MG63 (cell line): ENCODE measurements at regions not wholly inside any gene's neighbourhood (a gene's known extent, or its start where the extent isn't known, plus 50 kb on each side); places are given as distances from the start of the nearest gene placed in this dataset.
"Not testable (repeated sequence)": the region's sequence is repeated elsewhere in the genome, so short reads cannot be mapped to it uniquely, and the experiment has no call there.

Experiments used
- DNase-seq: peaks from one replicate; pipeline ENCODE4 v3.0.0-alpha.2; 2020
- H3K27me3 ChIP-seq: fragments of 250-450 bp; sonication (Bioruptor Pico); 2 replicates; pipeline ENCODE4 v1.5.1; 2020; ENCODE audit warnings: mild to moderate bottlenecking, moderate library complexity
- H3K36me3 ChIP-seq: fragments of 250-450 bp; sonication (Bioruptor Pico); 2 replicates; pipeline ENCODE4 v1.5.1; 2020; ENCODE audit warnings: mild to moderate bottlenecking, moderate library complexity
- H3K4me3 ChIP-seq: fragments of 250-450 bp; sonication (Bioruptor Pico); 2 replicates; pipeline ENCODE4 v1.5.1; 2020; ENCODE audit warnings: mild to moderate bottlenecking, moderate library complexity
- H3K9me3 ChIP-seq: fragments of 250-450 bp; sonication (Bioruptor Pico); 2 replicates; pipeline ENCODE4 v1.5.1; 2020; ENCODE audit warnings: mild to moderate bottlenecking, moderate library complexity

DNA sequence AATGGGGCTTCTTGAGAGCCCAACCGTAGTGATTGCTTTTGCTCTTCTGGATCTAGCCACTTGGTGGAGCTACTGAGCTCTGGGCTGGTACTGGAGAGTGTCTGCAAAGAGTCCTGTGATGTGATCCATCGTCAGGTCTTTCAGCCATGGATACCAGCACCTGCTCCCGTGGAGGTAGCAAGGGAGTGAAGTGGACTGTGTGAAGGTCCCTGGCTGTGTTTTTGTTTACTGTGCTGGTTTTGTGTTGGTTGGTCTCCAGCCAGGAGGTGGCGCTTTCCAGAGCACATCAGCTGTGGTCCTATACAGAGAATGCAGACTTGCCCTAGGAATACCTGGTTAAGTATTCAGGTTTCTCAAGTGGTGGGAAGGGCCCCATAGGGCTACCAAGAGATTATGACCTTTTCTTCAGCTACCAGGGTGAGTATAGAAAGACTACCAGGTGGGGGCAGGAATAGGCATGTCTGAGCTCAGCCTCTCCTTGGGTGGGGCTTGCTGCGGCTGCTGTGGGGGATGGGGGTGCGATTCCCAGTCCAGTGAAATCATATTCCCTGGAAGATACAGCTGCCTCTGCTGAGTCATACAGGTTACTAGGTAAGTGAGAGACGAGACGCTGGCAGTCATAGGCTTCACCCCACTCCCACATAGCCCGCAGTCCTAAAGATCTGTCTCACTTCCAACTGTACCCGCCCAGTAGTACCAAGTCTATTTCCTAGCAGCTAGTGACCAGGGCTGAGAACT, 733.7 kb downstream of the ZNF385D start:
- H3K27me3 ChIP-seq: no peaks in the 10 kb centered on the region
- no peak for DNase-seq
- H3K4me3 ChIP-seq: no peak overlapping the region
- no peaks in the 10 kb centered on the region for H3K9me3 ChIP-seq
- H3K36me3 ChIP-seq: no peaks in the 10 kb centered on the region

DNA sequence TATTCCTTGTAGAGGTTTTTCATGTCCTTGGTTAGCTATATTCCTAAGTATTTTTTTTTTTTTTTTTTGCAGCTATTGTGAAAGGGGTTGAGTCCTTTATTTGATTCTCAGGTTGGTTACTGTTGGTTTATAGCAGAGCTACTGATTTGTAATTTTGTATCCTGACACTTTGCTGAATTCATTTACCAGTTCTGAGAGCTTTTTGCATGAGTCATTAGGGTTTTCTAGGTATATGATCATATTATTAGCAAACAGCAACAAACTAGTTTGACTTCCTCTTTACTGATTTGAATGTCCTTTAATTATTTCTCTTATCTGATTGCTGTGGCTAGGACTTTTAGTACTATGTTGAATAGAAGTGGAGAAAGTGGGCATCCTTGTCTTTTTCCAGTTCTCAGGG, 737.4 kb downstream of the ZNF385D start:
- DNase-seq: no peak
- Histone ChIP-seq H3K27me3 (no peaks in the 10 kb centered on the region), H3K9me3 (no peaks in the 10 kb centered on the region), H3K4me3 (no peak overlapping the region), H3K36me3 (no peaks in the 10 kb centered on the region)

DNA sequence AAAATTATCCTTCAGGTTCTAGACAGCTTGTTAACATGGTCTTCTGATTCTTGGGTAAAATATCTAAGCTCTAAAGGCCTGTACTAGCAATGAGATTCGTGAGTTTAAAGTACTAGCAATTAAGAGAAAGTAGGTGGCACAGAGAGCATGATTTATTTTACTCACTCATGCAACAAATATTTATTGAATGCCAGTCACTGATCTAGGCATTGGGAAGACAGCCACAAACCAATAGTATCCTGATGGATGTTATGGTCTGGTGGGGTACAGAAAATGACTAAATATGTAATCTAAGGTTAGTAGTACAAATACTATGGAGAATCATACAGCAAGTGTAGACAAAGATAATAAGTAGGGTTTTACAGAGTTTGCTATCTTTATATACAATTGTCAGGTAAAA, 751.3 kb downstream of the ZNF385D start:
- no peaks in the 10 kb centered on the region for H3K36me3 ChIP-seq
- H3K9me3 ChIP-seq: no peaks in the 10 kb centered on the region
- no peak for DNase-seq
- H3K27me3 ChIP-seq: no peaks in the 10 kb centered on the region
- no peak overlapping the region for H3K4me3 ChIP-seq

DNA sequence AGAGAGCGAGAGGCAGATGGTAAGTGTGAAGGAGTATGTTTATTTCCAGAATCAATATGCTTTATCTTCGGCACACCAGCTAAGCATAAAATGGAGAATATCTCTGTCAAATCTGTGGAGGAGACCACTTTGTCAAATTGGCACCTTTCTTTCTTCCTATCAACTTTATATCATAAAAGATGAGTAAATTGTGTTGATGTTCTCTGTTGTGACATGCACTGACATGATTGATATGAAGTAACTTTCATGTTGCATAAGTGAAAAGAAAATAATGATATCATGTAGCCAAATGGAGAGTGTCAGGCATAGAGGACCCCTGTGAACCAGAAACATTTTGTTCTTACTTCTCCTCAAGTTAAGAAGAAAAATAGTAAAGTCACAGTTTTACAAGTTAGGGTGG, 753.8 kb downstream of the ZNF385D start:
- Histone ChIP-seq H3K4me3 (no peak overlapping the region), H3K9me3 (no peaks in the 10 kb centered on the region), H3K27me3 (no peaks in the 10 kb centered on the region), H3K36me3 (no peaks in the 10 kb centered on the region)
- no peak for DNase-seq

DNA sequence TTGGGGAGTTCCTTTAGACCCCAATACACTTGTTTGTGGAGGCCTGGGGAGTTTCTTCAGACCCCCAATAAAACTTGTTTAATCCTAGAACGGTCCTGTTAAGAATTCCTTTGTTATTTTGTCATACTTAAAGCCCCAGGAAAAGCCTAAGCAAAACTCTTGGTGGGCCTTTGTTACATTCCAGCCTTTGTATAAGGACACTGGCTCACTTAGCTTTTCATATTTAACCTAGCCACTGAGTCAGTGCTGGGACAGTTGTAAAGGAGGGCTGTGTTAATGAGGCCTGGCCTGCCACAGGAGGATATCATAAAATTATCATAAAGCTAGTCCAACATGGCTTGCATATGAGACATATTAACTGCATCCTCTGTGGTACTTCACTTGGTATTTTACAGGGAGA, 760.1 kb downstream of the ZNF385D start:
- no peak for DNase-seq
- no peaks in the 10 kb centered on the region for H3K36me3 ChIP-seq
- H3K9me3 ChIP-seq: no peaks in the 10 kb centered on the region
- no peak overlapping the region for H3K4me3 ChIP-seq
- H3K27me3 ChIP-seq: no peaks in the 10 kb centered on the region

DNA sequence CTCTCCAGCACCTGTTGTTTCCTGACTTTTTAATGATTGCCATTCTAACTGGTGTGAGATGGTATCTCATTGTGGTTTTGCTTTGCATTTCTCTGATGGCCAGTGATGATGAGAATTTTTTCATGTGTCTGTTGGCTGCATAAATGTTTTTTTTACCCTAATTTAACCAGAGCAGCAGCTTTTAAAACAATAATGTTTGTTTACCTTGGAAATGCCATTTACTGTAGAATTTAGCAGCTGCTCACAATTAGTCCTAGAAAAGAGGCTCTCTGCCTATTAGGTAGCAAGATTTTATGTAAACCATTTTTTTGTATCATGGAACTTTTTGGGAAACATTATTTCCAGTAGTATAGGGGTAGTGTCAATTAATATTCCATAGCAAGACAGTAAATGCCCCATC, 761.4 kb downstream of the ZNF385D start:
- not testable (repeated sequence) for DNase-seq, H3K4me3 ChIP-seq, H3K9me3 ChIP-seq, H3K36me3 ChIP-seq, H3K27me3 ChIP-seq

DNA sequence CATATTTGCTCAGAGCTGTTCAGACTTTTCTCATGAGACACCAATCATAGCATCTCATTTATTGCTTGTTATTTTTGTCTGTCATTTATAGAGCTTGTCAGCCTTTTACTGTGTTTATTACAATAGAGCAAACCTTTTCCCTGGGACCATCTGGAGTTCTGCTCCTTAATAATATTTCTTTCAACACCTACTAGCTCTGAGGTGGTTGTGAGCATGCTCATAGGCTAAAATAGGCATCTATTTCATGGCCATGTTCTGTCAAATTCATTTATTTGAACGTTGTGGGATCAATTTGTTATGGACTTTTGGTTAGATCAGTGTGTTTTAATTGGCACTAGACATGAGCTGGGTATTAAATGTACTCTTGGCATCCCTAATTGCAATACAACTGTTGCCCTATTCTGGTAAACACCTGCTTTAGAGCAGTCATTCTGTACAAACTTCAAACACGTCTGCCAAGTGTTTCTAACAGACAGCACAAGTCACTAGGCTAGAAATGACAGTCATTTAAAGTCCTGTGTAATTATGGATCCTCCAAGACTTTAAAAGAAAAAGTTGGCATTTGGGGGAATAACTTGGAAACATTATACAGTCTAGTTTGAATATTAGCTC, 766.3 kb downstream of the ZNF385D start:
- DNase-seq: no peak
- no peak overlapping the region for H3K4me3 ChIP-seq
- no peaks in the 10 kb centered on the region for H3K27me3 ChIP-seq
- no peaks in the 10 kb centered on the region for H3K9me3 ChIP-seq
- H3K36me3 ChIP-seq: no peaks in the 10 kb centered on the region

DNA sequence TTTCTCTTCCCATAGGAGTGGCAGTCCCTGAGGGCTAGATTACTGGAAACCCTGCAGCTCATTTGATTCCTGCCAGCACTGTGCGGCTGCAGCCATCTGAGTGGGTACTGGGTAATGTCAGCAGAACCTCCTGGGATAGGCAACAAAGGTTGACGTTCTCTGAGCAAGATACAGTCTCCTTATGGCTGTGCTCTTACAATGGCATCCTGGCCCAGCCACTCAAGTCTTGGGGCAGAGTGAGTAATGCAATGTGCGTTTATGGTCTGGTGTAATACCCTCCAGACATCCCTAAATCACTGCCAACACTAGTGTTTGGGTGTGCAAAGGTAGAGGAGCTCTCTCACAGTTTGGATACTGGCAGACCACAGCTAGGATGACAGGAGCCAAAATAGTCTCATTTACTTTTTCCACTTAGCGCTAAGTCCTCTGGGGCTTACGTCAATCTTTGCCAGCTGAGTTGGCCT, 775.8 kb downstream of the ZNF385D start:
- Histone ChIP-seq H3K27me3 (no peaks in the 10 kb centered on the region), H3K36me3 (no peaks in the 10 kb centered on the region), H3K9me3 (no peaks in the 10 kb centered on the region), H3K4me3 (no peak overlapping the region)
- DNase-seq: peak; percentile 0

DNA sequence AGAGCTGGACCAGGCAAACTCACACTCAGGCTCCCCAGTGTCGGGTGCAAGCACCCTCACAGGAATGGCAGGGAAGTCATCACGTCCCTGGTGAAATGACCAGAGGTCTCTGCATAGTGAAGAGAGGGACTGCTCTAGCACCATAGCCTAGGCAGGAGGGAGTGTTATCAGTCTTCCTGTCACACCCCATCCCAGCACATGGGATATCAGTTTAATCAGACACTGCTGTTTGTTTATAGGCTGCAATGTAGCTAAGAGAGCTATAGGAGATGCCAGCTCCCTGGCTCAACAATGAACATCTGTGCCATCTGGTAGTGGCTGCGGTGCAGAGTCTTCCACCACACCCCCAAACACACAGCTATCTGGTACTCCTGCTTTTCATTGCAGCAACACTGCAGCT, 776.6 kb downstream of the ZNF385D start:
- Histone ChIP-seq H3K9me3 (no peaks in the 10 kb centered on the region), H3K36me3 (no peaks in the 10 kb centered on the region), H3K4me3 (no peak overlapping the region), H3K27me3 (no peaks in the 10 kb centered on the region)
- no peak for DNase-seq

DNA sequence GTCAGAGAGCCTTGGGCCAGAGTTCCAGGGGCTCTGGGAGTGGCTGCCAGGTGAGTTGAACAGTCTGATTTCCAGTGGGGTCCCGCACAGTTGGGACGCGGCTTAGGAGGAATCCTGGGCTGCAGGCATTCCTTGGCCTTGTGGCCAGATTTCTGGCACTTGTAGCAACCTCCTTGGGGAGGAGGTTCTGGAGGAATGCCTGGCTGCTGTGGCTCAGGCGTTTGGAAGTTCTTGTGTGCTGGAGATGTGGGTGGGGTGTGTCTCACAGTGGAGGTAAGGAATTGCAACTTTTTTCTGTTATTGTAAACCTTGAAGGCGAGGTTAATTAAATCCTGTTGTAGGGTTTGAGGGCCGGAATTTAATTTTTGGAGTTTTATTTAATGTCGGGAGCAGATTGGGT, 780.2 kb downstream of the ZNF385D start:
- H3K36me3 ChIP-seq, H3K27me3 ChIP-seq, H3K9me3 ChIP-seq, H3K4me3 ChIP-seq: not testable (repeated sequence)
- DNase-seq: peak; percentile 6

DNA sequence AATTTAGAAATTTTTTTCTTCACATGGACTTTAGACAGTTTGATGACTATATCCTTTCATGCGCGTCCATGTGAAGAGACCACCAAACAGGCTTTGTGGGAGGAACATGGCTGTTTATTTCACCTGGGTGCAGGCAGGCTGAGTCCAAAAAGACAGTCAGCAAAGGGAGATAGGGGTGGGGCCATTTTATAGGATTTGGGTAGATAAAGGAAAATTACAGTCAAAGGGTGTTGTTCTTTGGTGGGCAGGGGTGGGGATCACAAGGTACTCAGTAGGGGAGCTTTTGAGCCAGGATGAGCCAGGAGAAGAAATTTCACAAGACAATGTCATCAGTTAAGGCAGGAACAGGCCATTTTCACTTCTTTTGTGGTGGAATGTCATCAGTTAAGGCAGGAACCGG, 781.5 kb upstream of the SGO1 start:
- not testable (repeated sequence) for H3K4me3 ChIP-seq, H3K36me3 ChIP-seq, H3K27me3 ChIP-seq, H3K9me3 ChIP-seq, DNase-seq

DNA sequence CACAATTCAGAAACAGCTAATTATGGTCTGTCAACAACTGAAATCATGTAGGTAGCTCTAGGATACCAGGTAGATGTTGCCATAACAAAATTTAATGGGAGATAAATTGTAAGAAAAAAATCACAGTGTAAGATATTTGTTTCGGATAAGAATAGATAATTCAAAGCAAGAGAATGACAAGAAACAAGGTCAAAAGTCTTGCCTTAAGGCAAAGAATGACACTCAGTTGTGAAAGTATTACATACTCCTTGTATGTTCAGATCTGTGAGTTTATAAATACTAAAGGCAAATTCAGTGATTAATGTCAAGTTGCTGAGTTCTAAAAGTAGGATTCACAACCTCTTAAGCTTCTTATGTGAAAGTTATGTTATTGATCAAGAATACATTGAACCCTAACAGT, 772.2 kb upstream of the SGO1 start:
- H3K36me3 ChIP-seq: no peaks in the 10 kb centered on the region
- H3K9me3 ChIP-seq: no peaks in the 10 kb centered on the region
- DNase-seq: no peak
- no peaks in the 10 kb centered on the region for H3K27me3 ChIP-seq
- no peak overlapping the region for H3K4me3 ChIP-seq

DNA sequence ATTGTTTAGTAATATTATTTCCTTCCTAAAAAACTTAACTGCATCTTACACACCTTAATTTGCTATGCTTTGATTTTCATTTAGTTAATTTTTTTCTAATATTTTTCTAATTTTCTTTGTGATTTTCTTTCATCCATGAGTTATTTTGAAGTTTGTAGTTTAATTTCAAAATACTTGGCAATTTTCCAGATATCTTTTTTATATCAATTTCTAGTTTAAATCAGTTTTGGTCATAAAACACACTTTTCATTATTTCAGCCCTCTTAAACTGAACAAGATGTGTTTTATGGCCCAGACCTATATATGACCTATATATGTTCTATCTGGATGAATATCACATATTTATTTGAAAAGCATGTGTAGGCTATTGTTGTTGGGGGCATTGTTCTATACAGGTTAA, 759.9 kb upstream of the SGO1 start:
- Histone ChIP-seq H3K4me3 (no peak overlapping the region), H3K36me3 (no peaks in the 10 kb centered on the region), H3K9me3 (no peaks in the 10 kb centered on the region), H3K27me3 (no peaks in the 10 kb centered on the region)
- no peak for DNase-seq

DNA sequence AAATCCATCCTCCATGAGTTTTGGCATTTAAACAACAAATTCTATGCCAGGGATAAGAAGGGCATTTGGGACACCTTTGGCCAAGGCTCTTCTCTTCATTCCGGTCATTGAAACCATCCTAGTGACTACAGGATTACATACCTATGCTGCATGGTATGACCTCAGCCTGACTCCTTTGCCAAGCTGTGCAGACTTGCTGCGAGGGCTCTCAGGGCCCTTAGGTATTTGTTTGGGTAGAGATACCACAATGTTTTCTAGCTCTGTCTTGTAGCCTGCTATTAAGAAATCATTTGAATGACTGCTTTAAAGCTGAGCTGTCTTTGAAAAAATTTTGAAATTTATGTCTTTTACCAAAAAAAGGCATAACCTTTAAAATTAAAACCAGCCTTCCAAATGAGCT, 749.8 kb upstream of the SGO1 start:
- Histone ChIP-seq H3K9me3 (no peaks in the 10 kb centered on the region), H3K36me3 (no peaks in the 10 kb centered on the region), H3K4me3 (no peak overlapping the region), H3K27me3 (no peaks in the 10 kb centered on the region)
- no peak for DNase-seq

DNA sequence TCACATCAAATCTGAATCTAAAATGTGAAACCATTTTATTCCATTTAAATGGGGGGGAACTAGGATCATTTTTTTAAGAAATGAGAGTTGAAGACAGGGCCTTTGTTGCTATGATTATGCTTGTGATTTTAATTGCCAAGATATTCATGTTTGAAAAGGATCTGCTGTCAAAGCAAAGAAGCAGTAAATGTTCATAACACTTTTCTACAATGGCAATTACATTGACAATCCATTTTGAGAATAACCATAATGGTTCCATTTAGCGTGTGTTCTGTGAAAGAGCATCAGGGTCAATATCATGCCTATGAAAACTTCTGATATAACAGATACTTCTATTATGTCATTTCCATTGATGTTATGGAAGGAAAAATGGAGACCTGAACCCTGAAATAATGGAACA, 745.8 kb upstream of the SGO1 start:
- H3K36me3 ChIP-seq: no peaks in the 10 kb centered on the region
- no peaks in the 10 kb centered on the region for H3K27me3 ChIP-seq
- H3K9me3 ChIP-seq: no peaks in the 10 kb centered on the region
- no peak overlapping the region for H3K4me3 ChIP-seq
- DNase-seq: no peak

DNA sequence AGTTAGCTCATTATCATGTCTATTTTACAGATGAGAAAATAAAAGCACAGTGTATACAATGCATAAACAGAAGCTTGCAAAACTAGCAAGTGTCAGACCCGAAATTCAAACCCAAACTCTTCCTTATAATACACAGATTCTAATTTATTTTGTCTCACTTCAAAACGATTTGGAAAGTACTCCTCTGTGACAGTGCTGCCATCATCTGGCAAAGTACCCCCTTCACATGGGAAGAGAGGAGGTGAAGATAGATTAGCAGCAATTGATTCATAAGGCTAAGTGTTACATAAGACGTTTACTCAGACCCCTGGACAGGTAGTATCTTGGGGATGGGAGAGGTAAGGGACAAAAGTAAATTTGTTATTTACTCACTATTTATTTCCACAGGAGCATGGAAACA, 744.0 kb upstream of the SGO1 start:
- no peak for DNase-seq
- Histone ChIP-seq H3K36me3 (no peaks in the 10 kb centered on the region), H3K27me3 (no peaks in the 10 kb centered on the region), H3K4me3 (no peak overlapping the region), H3K9me3 (no peaks in the 10 kb centered on the region)

DNA sequence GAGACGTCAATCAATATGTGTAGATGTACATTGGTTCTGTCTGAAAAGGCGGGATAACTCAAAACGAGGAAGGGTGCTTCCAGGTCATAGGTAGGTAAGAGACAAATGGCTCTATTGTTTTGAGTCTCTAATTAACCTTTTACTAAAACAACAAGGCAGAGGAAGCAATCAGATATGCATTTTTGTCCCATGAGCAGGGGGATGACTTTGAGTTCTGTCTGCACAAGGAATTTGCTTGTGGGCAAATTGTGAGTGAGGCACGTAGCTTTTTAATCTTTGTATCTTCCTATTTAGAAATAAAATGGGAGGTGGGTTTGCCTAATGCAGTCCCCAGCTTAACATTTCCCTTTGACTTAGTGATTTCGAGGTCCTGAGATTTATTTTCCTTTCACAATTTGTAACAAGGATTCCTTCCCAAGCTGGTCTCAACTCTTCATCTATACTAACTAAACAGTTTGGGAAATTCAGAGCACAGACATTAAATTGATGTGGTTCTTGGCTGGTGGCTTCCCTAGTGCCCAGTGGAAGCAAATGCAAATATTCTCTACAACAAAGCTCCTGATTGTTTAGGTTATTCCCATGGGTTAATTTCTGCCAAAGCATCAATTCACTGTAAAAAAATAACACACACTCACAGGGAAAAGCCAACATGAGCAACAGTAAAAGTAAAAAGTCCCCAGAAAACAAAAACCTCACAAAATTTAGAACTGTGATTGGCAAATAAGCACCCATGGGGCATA, 738.8 kb upstream of the SGO1 start:
- Histone ChIP-seq H3K9me3 (no peaks in the 10 kb centered on the region), H3K4me3 (no peak overlapping the region), H3K36me3 (no peaks in the 10 kb centered on the region), H3K27me3 (no peaks in the 10 kb centered on the region)
- DNase-seq: no peak

DNA sequence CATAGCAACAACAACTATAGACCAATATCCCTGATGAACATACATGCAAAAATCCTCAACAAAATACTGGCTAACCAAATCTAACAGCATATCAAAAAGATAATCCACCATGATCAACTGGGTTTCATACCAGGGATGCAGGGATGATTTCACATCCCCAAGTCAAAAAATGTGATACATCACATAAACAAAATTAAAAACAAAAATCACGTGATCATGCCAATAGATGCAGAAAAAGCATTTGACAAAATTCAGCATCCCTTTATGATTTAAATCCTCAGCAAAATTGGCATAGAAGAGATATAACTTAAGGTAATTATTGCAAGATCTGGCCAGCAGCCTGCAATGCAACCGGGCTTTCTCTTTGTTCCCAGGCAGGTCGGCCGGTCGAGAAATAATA, 735.1 kb upstream of the SGO1 start:
- not testable (repeated sequence) for DNase-seq, H3K27me3 ChIP-seq, H3K9me3 ChIP-seq

More for the DNA sequence above, 735.1 kb upstream of the SGO1 start:
- not testable (repeated sequence) for H3K4me3 ChIP-seq, H3K36me3 ChIP-seq
